Tibial artery (tissue), 4 donors: ENCODE measurements at regions not wholly inside any gene's neighbourhood (a gene's known extent, or its start where the extent isn't known, plus 50 kb on each side); places are given as distances from the start of the nearest gene placed in this dataset.
A peak's percentile ranks its signal among the peaks of the same experiment; 100 is the strongest.

ENCODE experiments used
- DNase-seq, 2 donors: peaks; one replicate each; pipeline ENCODE4 v3.0.0-alpha.2; 2019
- H3K27ac ChIP-seq, 2 donors: fragments of 200-600 bp; sonication (generic) in 1 of 2; 1 replicate in 1 of 2; 2 replicates in 1 of 2; pipeline ENCODE4 v1.5.1; 2018 to 2019; ENCODE audit warnings: mild to moderate bottlenecking in 1 of 2
- H3K27me3 ChIP-seq, 2 donors: fragments of 200-600 bp; sonication (generic) in 1 of 2; one replicate each; pipeline versions ENCODE4 v1.5.1 to v1.6.0; 2016 to 2019
- H3K36me3 ChIP-seq, 3 donors: fragments of 200-600 bp; sonication (generic) in 2 of 3; one replicate each; pipeline ENCODE4 v1.5.1; 2016 to 2019; ENCODE audit warnings: mild to moderate bottlenecking in 2 of 3
- H3K4me1 ChIP-seq, 4 donors: fragments of 200-600 bp; sonication (generic) in 2 of 4; 1 replicate in 3 of 4; 2 replicates in 1 of 4; pipeline ENCODE4 v1.5.1; 2016 to 2019
- H3K4me3 ChIP-seq, 2 donors: fragments of 200-600 bp; sonication (generic) in 1 of 2; 1 replicate in 1 of 2; 2 replicates in 1 of 2; pipeline ENCODE4 v1.5.1; 2018 to 2019; ENCODE audit warnings: mild to moderate bottlenecking in 2 of 2
- H3K9me3 ChIP-seq, 3 donors: fragments of 200-600 bp; sonication (generic) in 1 of 3; one replicate each; pipeline ENCODE4 v1.5.1; 2016 to 2019
- intact Hi-C: fragments of 100-400 bp; cut with DNase I; formaldehyde crosslinking; loops from one replicate; pipeline ENCODE4 v1.15.0; 2023; ENCODE audit warnings: low total_unique reads
- TF ChIP-seq, protein P1 (sequence below), 2 experiments: fragments of 200-600 bp in 1 of 2; fragments of 450-650 bp in 1 of 2; IDR thresholded peaks; one replicate each; pipeline ENCODE4 v1.5.1; 2017 to 2019; ENCODE audit warnings: antibody characterized with exemption in 2 of 2, mild to moderate bottlenecking in 1 of 2, moderate library complexity in 1 of 2

DNA sequence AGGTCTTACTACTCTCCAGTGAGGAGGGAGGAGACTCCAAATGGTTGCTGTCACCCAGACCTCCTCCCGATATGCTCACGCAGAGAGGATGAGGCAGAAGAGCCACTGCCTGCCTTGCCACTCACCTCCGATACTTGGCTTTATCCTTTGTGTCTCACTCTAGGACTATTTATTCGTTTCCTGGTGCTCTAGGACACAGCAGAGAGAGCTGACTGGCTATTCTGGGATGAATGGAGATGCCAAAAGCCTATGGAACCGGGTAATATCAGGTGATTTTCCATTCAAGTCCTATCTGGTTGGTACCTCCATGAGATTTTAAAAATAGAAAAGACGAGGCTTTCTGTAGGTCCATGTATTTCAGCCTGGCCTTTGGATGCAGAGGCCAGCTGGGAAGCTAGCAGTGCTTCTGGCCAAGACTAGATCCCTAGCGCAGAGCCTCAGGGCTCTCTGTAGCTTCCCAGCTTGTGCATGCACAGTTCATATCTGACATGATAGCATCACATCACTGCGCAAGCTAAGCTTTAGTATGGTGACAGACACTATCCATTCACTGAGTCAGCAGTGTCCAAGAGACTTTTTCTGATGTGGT lies 239.0 kb upstream of the ANKRD30A start:
- TF ChIP-seq, protein P1, sequence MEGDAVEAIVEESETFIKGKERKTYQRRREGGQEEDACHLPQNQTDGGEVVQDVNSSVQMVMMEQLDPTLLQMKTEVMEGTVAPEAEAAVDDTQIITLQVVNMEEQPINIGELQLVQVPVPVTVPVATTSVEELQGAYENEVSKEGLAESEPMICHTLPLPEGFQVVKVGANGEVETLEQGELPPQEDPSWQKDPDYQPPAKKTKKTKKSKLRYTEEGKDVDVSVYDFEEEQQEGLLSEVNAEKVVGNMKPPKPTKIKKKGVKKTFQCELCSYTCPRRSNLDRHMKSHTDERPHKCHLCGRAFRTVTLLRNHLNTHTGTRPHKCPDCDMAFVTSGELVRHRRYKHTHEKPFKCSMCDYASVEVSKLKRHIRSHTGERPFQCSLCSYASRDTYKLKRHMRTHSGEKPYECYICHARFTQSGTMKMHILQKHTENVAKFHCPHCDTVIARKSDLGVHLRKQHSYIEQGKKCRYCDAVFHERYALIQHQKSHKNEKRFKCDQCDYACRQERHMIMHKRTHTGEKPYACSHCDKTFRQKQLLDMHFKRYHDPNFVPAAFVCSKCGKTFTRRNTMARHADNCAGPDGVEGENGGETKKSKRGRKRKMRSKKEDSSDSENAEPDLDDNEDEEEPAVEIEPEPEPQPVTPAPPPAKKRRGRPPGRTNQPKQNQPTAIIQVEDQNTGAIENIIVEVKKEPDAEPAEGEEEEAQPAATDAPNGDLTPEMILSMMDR (IDR thresholded peaks at IDR 0.05) = no peak
- DNase-seq = no peak
- Histone ChIP-seq H3K27ac (no peak overlapping the region), H3K4me3 (no peak overlapping the region), H3K27me3 (no peaks in the 10 kb centered on the region), H3K4me1 (no peaks in the 10 kb centered on the region), H3K9me3 (no peaks in the 10 kb centered on the region), H3K36me3 (no peaks in the 10 kb centered on the region)
- intact Hi-C loops = loop anchor here (10.0 kb wide), 1 partner anchor 1252 kb away; no protein-coding TSS in a partner anchor

DNA sequence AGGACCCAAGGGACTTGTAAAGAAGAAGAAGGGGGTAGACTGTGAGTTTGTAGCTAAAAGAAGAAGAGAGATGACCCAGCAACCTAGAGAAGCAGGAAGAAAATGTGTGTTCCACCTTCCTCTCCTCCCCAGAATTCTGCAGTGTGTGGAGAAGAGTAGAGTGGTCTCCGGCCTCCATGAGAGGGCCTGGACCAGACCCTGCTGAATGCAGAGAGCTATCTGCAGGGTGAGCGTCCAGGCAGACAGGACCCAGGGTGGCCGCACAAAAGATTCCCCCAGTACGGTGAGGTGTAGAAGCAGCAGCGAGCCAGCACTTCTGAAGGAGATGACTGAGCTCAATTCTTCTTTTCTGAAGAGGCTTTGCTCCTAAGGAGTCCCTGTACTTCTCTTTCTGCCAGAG lies 239.7 kb upstream of the ANKRD30A start:
- no peaks in the 10 kb centered on the region for H3K27me3 ChIP-seq
- no peak for DNase-seq
- no peaks in the 10 kb centered on the region for H3K4me1 ChIP-seq
- H3K4me3 ChIP-seq = no peak overlapping the region
- intact Hi-C loops = loop anchor here (10.0 kb wide), 1 partner anchor 1251 kb away; no protein-coding TSS in a partner anchor
- no peak overlapping the region for H3K27ac ChIP-seq
- TF ChIP-seq, protein P1 (IDR thresholded peaks at IDR 0.05) = no peak
- H3K36me3 ChIP-seq = no peaks in the 10 kb centered on the region
- no peaks in the 10 kb centered on the region for H3K9me3 ChIP-seq

DNA sequence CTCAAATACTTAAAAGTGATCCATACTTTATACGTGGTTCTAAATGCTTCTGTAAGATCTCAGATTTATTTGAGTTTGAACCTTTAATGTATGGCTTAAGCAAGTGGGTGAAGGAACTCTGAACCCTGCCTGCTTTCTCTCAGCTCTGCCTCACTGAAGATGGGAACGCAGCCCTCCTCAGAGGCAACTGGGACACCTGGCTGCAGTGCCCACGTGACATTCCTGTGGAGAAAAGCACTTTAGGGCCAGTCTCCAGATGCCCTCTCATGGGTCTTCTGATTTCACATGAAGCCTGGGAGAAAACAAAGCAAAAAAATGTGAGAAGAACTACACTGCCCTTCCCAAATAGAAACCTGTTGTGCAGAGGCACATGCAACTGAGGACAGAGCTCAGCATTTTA lies 242.6 kb upstream of the ANKRD30A start:
- DNase-seq = no peak
- intact Hi-C loops = loop anchor here (10.0 kb wide), 1 partner anchor 1248 kb away; no protein-coding TSS in a partner anchor

DNA sequence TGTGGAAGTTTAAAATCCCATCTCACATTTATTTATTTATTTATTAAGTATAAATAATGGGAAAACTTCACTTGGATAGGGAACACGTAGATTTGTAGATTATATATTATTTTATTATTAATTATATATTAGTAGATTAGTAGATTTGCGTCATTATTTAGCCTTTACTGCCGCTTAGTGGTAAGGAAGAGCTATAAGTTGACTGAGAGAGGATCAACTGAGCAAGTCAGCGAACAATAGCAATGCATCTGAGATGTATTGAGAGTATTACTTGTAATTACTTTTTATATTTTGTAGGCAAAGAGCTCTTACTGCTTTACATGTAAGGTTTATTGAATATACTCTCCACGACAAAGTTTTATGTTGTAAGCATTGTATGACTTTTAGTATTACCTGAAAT lies 244.5 kb upstream of the ANKRD30A start:
- intact Hi-C loops = loop anchor here (10.0 kb wide), 1 partner anchor 1246 kb away; no protein-coding TSS in a partner anchor
- TF ChIP-seq, protein P1 (IDR thresholded peaks at IDR 0.05) = peak in 1 of 2 experiments; percentile 31
- no peak for DNase-seq
- Histone ChIP-seq H3K9me3 (no peaks in the 10 kb centered on the region), H3K27me3 (no peaks in the 10 kb centered on the region), H3K4me1 (no peaks in the 10 kb centered on the region), H3K4me3 (no peak overlapping the region), H3K36me3 (no peaks in the 10 kb centered on the region), H3K27ac (no peak overlapping the region)

More for the DNA sequence above, 242.6 kb upstream of the ANKRD30A start:
- Histone ChIP-seq H3K9me3 (no peaks in the 10 kb centered on the region), H3K27ac (no peak overlapping the region), H3K4me1 (no peaks in the 10 kb centered on the region), H3K4me3 (no peak overlapping the region), H3K36me3 (no peaks in the 10 kb centered on the region), H3K27me3 (no peaks in the 10 kb centered on the region)
- TF ChIP-seq, protein P1 (IDR thresholded peaks at IDR 0.05) = no peak

DNA sequence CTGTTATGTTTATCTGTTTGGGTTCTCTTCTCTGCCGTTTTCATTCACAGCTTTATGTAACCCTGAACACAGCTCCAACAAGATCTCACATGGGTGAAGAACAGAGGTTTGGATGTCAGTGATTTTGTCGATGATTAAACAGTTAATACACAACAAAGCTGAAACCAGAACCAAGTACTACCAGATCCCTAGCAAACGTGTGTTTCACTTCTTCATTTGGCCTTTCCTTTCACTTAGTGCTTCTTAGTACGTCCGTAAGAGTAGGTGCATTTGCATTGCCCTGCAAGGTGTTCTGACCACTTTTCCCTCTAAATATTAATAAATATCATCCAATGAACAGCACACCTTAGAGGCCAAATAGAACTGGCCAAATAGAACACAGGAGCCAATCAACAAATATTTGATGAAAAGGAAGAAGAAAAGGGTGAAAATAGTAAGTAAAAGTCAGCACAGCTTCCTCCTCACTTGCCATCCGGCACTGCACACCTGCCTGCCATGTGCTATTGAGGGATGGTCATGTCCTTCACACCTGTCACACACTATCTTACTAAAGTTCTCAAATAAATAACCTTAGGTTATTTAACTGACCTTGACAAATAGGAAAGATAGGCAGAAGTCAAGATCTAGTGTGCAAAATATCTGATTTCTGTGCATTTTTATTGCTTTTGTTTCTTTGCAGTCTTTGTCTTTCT lies 252.6 kb upstream of the ANKRD30A start:
- intact Hi-C loops = no loop called here
- Histone ChIP-seq H3K4me3 (no peak overlapping the region), H3K27ac (no peak overlapping the region), H3K27me3 (no peaks in the 10 kb centered on the region), H3K36me3 (no peaks in the 10 kb centered on the region), H3K4me1 (no peaks in the 10 kb centered on the region), H3K9me3 (no peaks in the 10 kb centered on the region)
- TF ChIP-seq, protein P1 (IDR thresholded peaks at IDR 0.05) = no peak
- no peak for DNase-seq
